Stimulated activated CD8-positive, alpha-beta memory T cell treated with anti-CD3 and anti-CD28 coated beads, Interleukin-7, amount 100 ng/mL, for 48 hours (primary cell): ENCODE measurements at regions not wholly inside any gene's neighbourhood (a gene's known extent, or its start where the extent isn't known, plus 50 kb on each side); places are given as distances from the start of the nearest gene placed in this dataset.
"Not testable (repeated sequence)": the region's sequence is repeated elsewhere in the genome, so short reads cannot be mapped to it uniquely, and the experiment has no call there.

Experiments
- DNase-seq, 2 donors: peaks; one replicate each; pipeline ENCODE4 v3.0.0-alpha.2; 2020; ENCODE audit warnings: low read depth in 1 of 2; ENCODE audit errors: extremely low read depth in 1 of 2

DNA sequence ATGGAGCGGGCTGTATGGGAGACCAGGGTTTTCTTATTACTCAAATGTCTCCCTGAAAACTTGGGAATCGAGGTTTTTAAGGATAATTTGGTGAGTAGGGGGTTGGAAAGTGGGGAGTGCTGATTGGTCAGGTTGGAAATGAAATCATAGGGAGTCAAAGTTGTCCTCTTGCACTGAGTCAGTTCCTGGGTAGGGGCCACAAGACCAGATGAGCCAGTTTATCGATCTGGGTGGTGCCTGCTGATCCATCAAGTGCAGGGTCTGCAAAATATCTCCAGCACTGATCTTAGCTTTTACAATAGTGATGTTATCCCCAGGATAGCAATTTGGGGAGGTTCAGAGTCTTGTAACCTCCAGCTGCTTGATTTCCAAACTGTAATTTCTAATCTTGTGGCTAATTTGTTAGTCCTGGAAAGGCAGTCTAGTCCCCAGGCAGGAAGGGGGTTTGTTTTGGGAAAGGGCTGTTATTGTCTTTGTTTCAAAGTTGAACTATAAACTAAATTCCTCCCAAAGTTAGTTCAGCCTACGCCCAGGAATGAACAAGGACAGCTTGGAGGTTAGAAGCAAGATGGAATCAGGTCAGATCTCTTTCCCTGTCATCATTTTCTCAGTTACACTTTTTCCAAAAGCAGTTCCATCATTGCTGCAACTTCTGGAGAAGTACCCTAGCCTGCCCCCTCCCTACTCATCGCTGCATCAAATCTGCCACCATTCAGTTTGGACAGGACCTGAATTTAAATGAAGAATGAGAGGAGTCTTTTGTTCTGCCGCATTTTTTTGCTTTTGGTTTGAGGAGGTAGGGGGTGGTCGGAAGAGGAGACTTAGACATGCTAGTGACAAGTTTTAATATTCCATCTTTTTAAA lies 236.4 kb upstream of the GALNT17 start:
- not testable (repeated sequence) for DNase-seq

DNA sequence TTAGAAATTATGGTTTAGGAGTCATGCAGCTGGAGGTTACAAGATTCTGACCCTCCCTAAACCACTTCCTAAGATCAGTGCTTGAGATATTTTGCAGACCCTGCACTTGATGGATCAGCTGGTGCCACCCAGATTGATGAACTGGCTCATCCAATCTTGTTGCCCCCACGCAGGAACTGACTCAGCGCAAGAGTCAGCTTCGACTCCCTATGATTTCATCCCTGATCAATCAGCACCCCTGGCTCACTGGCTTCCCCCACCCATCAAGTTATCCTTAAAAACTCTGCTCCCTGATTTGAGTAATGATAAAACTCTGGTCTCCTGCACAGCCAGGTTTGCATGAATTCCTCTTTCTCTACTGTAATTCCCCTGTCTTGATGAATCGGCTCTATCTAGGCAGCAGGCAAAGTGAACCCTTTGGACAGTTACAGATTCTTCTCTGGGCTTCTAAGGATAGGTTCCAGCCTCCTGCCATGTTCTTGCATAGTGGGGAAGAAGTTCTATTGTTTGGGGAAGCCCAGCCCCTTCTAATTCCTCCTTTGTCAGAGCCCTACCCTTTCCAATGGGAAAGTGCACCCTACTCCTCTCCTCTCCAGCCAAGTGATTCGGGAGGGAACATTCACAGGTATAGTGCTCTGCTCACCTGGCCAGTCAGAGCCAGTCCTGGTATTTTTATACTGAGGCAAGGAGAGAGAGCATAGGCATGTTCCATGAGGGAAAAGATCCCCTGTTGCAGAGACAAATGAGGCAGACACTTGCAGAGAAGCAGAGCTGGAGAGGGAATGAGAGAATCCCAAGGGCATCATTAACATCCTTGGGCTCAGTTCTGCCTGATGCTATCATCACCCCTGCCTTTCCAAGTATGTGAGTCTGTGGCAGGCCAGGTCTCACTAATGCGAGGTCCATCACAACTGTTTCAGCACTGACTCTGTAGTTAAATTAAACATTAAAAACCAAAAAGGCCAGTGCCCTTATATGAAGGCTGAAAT lies 224.4 kb upstream of the GALNT17 start:
- DNase-seq = no peak

DNA sequence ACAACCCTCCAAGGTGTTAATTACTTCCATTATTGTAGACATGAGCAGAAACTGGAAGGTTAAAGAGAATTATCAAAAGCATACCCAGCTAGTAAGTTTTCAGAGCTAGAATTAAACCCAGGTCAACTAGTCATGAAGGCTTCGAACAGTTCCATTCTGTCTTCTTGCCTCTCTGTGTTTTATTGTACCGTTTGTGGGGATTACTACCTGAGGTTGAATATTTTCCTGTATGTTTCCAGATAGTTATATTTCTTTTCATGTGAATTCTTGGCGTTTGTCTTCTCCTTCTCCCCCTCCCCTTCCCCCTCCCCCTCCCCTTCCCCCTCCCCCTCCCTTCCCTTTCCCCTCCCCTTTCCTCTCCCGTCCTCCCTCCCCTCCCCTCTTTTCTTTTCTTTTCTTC lies 218.0 kb upstream of the GALNT17 start:
- DNase-seq = no peak

- DNase-seq = no peak
These were observed 216.9 kb upstream of the GALNT17 start for GRCh38 chr7:70915067-70915466.

DNA sequence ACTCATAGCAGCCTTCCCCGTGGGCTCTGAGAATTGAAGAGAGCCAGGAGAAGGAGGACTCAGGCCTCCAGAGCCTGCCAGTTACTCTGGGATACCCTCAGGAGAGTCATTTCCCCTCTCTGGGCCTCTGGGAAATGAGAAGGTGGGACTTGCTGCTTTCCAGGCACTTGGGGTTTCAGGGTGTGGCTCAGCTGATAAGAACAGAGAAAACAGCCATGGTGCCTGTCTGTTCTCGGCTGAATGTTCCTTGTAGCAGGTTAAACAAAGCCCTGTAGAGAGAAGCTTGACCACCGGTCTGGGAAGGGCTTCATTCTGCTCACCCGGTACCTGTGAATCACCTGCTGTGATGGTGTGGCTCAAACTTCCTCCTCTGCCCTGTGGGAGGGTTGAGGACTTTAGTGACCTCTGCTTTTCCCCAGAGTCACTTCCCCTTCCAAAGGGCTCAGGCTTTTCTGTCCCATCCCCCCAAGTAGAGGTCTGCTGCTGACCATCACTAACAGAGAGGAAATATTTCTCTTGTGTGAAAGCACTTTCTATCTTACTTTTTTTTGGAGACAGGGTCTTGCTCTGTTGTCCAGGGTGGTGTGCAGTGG lies 212.4 kb upstream of the GALNT17 start:
- no peak for DNase-seq

DNA sequence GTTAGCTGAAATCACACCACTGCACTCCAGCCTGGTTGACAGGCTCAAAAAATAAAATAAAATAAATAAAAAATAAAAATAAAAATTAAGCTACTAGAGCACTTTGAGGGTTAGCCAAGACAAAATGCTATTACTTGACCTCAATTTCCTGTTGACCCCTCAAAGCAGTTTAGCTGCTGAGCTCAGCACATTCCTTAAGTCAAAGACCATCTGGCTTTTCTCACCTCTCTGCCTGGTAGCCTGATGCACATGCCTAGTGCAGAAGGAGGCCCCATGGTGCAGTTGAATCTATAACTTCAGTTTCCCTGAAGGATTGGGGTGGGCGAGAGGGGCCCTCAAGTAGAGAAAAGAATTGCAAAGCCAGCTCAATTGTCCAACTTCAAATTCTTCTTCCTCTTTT lies 211.1 kb upstream of the GALNT17 start:
- DNase-seq = no peak

- DNase-seq = no peak
These were observed 208.6 kb upstream of the GALNT17 start for GRCh38 chr7:70923181-70923845.

GRCh38 chr7:70925411-70926115 lies 206.4 kb upstream of the GALNT17 start:
- DNase-seq = no peak

- no peak for DNase-seq
These were observed 205.3 kb upstream of the GALNT17 start for GRCh38 chr7:70926666-70927065.

- no peak for DNase-seq
These were observed 196.6 kb upstream of the GALNT17 start for GRCh38 chr7:70935311-70935710.

DNA sequence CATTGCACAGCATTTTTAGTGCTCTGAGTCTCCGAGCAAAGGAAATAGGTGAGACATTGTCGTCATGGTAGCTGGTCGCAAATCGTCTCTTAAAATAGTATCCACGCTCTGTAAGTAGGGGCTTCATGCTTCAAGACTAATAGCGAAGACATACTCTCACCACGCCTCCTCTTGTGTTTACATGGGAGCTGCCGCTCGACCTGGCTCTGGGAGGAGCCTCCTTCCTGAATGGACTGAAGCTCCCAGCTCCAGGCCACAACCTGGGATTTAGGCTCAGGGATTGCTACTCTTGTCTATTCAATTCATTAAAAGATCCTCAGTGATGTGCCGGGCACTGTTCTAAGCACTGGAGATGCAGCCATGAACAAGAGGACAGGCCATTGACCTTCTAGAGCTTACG lies 196.1 kb upstream of the GALNT17 start:
- DNase-seq = no peak

- DNase-seq = no peak
These were observed 194.5 kb upstream of the GALNT17 start for GRCh38 chr7:70937424-70937823.

DNA sequence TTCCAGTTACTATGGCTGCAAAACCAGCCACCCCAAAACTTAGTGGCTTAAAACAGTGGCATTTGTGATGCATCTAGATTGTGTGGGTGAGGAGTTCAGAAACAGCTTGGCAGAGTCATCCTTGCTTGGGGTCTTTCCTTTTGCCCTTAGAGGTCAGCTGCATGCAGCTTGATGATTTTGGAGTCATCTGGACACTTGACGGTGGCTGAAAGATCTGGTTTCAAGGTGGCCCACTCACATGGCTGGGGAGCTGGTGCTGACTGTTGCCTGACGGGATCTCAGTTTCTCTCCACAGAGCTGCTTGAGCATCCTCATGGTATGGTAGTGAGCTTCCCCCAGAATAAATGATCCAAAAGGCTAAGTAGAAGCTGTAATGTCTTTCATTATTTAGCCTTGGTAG lies 191.3 kb upstream of the GALNT17 start:
- no peak for DNase-seq

GRCh38 chr7:70942791-70943190 lies 189.2 kb upstream of the GALNT17 start:
- no peak for DNase-seq

GRCh38 chr7:70944516-70944915 lies 187.4 kb upstream of the GALNT17 start:
- no peak for DNase-seq

GRCh38 chr7:70947181-70947580 lies 184.8 kb upstream of the GALNT17 start:
- DNase-seq = no peak

- DNase-seq = no peak
These were observed 182.1 kb upstream of the GALNT17 start for GRCh38 chr7:70949862-70950261.

DNA sequence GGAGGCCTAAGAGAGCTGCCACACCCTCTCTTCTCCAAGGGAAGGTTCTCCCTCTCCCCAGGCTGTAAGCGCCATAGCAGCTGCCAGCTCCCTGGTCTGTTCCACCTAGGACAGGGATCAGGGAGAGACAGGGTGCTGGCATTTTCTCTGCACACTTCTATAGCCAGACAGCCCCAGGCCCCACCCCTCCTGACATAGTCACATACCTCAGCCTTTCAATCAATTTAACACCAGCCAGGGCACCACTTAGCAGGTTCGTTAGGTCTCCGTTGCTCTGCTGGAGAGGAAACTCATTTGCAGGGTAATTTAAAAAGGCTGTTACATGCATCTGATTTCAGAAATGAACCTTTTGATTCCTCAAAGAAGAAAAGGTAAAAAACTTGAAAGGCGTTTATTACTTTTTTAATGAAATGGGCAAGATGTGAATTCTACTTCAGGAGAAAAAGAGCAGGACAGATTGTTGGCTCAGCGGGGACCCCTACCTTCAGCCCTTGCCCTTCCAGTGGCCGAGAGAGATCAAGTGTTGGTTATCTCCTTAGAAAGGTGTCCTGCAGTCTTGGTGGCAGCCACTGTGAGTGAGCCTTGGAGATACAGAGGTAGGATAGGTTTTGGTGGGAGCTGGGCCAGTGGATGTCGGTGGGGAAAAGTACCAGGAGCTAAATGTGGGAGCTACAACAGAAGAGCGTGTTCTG lies 180.5 kb upstream of the GALNT17 start:
- DNase-seq = no peak

DNA sequence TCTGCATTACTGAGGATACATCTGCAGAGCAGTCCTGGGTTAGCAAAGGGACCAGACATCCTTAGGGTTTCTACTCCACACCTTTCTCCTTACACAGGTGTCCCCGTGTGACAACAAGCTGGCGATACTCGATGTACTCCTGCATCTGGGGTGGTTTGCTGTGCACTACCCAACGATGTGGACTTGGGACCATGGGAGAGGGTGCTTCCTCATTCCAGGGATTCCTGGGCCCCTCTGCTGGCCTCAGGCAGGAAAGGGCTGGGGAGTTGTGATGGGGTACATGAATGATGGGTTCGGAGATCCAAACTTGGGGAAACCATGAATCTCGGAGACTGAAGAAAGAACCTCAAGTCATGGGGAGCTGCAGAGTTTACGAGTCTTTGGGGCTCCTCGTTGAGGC lies 179.6 kb upstream of the GALNT17 start:
- no peak for DNase-seq

- DNase-seq = no peak
These were observed 178.6 kb upstream of the GALNT17 start for GRCh38 chr7:70953331-70953741.
